Endothelial cell of umbilical vein (primary cell): ENCODE measurements at regions not wholly inside any gene's neighbourhood (a gene's known extent, or its start where the extent isn't known, plus 50 kb on each side); places are given as distances from the start of the nearest gene placed in this dataset.

Source experiments
- BruUV-seq: library from RNA; stranded (reverse); fragments of 400-500 nt; replicated peaks from 2 replicates; lab custom pipeline; 2021; lab: Mats Ljungman, UMichigan
- CTCF ChIA-PET: fragments of 300-600, 350-600 bp; sonication (Branson Sonifier 250); formaldehyde crosslinking; loops from one replicate; lab custom pipeline; 2021; ENCODE audit warnings: antibody characterized with exemption, inconsistent platforms; lab: Charles Lee
- POLR2A ChIA-PET: fragments of 300-600, 350-600 bp; sonication (Branson Sonifier 250); formaldehyde crosslinking; loops from one replicate; lab custom pipeline; 2021; ENCODE audit warnings: antibody characterized with exemption, inconsistent platforms; lab: Charles Lee
- DNase-seq: peaks from one replicate; pipeline ENCODE4 v3.0.0-alpha.2; 2011; ENCODE audit warnings: low read depth, low spot score
- FAIRE-seq: peaks from 2 replicates; lab custom pipeline; 2011; peaks lifted over from hg19 to GRCh38; lab: Jason Lieb, UNC
- H2AFZ ChIP-seq: 2 replicates; pipeline ENCODE4 v1.6.0; 2012; ENCODE audit warnings: low read depth, low read length, control low read depth, inconsistent platforms
- H3K27ac ChIP-seq: 2 replicates; pipeline ENCODE4 v1.5.1; 2011; ENCODE audit warnings: low read depth, mild to moderate bottlenecking, control low read depth, low read length, moderate library complexity; ENCODE audit not compliant: insufficient read depth
- H3K27me3 ChIP-seq, 2 experiments: 2 replicates each; pipeline versions ENCODE4 v1.6.0 to v1.6.1; 2011; ENCODE audit warnings: low read length in 2 of 2, mixed read lengths in 1 of 2; ENCODE audit not compliant: control insufficient read depth in 2 of 2, insufficient read depth in 2 of 2
- H3K36me3 ChIP-seq, 2 experiments: 2 replicates in 1 of 2; 3 replicates in 1 of 2; pipeline ENCODE4 v1.5.1; 2011; ENCODE audit warnings: low read length in 2 of 2, mild to moderate bottlenecking in 1 of 2, moderate library complexity in 1 of 2; ENCODE audit not compliant: control insufficient read depth in 2 of 2, insufficient read depth in 2 of 2; ENCODE audit errors: extremely low read depth in 1 of 2
- H3K4me1 ChIP-seq: 3 replicates; pipeline ENCODE4 v1.5.1; 2011; ENCODE audit warnings: mild to moderate bottlenecking, low read length; ENCODE audit not compliant: control insufficient read depth, insufficient read depth; ENCODE audit errors: extremely low read depth
- H3K4me2 ChIP-seq: 2 replicates; pipeline ENCODE4 v1.6.1; 2011; ENCODE audit warnings: low read length, control low read depth, mixed read lengths; ENCODE audit not compliant: insufficient read depth
- H3K4me3 ChIP-seq, 3 experiments: fragments of 200-600 bp in 1 of 3; sonication (generic), shearing (Covaris generic) in 1 of 3; replicated peaks in 1 of 3; 2 replicates each; pipeline ENCODE4 v1.5.1; 2011 to 2016; ENCODE audit warnings: control low read depth in 3 of 3, low read length in 3 of 3, mild to moderate bottlenecking in 2 of 3, inconsistent platforms in 1 of 3, low read depth in 1 of 3, moderate library complexity in 1 of 3; ENCODE audit not compliant: insufficient read depth in 1 of 3
- H3K79me2 ChIP-seq: 2 replicates; pipeline ENCODE4 v1.6.0; 2012; ENCODE audit warnings: low read length, inconsistent platforms; ENCODE audit not compliant: control insufficient read depth, insufficient read depth
- H3K9ac ChIP-seq: replicated peaks from 2 replicates; pipeline ENCODE3; 2011; ENCODE audit warnings: low read length, control low read depth; ENCODE audit not compliant: insufficient read depth; ENCODE audit errors: extremely low read depth
- H3K9me1 ChIP-seq: replicated peaks from 3 replicates; pipeline ENCODE4 v1.6.0; 2011; ENCODE audit warnings: mild to moderate bottlenecking, low read length; ENCODE audit not compliant: control insufficient read depth, insufficient read depth; ENCODE audit errors: extremely low read depth
- H3K9me3 ChIP-seq: replicated peaks from 2 replicates; pipeline ENCODE4 v1.5.1; 2012; ENCODE audit warnings: low read length, inconsistent platforms; ENCODE audit not compliant: control insufficient read depth, insufficient read depth
- H4K20me1 ChIP-seq: replicated peaks from 2 replicates; pipeline ENCODE3; 2011; ENCODE audit warnings: mild to moderate bottlenecking, low read length; ENCODE audit not compliant: control insufficient read depth, insufficient read depth; ENCODE audit errors: extremely low read depth
- EZH2 ChIP-seq: IDR thresholded peaks from 2 replicates; pipeline ENCODE4 v1.6.1; 2012; ENCODE audit warnings: borderline replicate concordance, low read depth, mild to moderate bottlenecking, moderate library complexity, low read length, inconsistent platforms; ENCODE audit not compliant: severe bottlenecking
- GATA2 ChIP-seq: IDR thresholded peaks from 2 replicates; pipeline ENCODE4 v1.7.0; 2011; ENCODE audit warnings: low read depth, mild to moderate bottlenecking, moderate library complexity, mixed read lengths, low read length; ENCODE audit not compliant: insufficient read length, insufficient read depth
- JUN ChIP-seq: IDR thresholded peaks from 2 replicates; pipeline ENCODE4 v1.6.1; 2011; ENCODE audit warnings: borderline replicate concordance, low read depth; ENCODE audit not compliant: insufficient read length, insufficient read depth
- MYC ChIP-seq: IDR thresholded peaks from one replicate; pipeline ENCODE4 v1.6.1; 2011; ENCODE audit warnings: mild to moderate bottlenecking, low read depth, low read length
- POLR2A ChIP-seq: IDR thresholded peaks from 2 replicates; pipeline ENCODE4 v1.6.1; 2012; ENCODE audit warnings: low read depth, mild to moderate bottlenecking, control low read depth, low read length
- POLR2AphosphoS5 ChIP-seq: IDR thresholded peaks from 2 replicates; pipeline ENCODE4 v1.6.1; 2012; ENCODE audit warnings: low read depth, mild to moderate bottlenecking, control low read depth, low read length, moderate library complexity; ENCODE audit not compliant: insufficient read depth
- dilution Hi-C: fragments of 300-500 bp; cut with MboI; formaldehyde crosslinking; loops from one replicate; pipeline ENCODE4 v1.15.0; 2019; ENCODE audit warnings: low sequenced_read_pairs; ENCODE audit not compliant: extremely low pct_ligation_motif_present
- intact Hi-C: fragments of 100-400 bp; cut with micrococcal nuclease; formaldehyde crosslinking; loops from one replicate; pipeline ENCODE4 v1.10.0; 2022
- TF ChIP-seq, protein P1 (sequence below): IDR thresholded peaks from 2 replicates; pipeline ENCODE4 v1.6.1; 2011; ENCODE audit not compliant: insufficient read depth, insufficient read length
- TF ChIP-seq, protein P2 (sequence below), 2 donors: IDR thresholded peaks; 1 replicate in 1 of 2; 2 replicates in 1 of 2; pipeline ENCODE4 v1.5.1; 2011; ENCODE audit warnings: low read length in 2 of 2, mild to moderate bottlenecking in 2 of 2, moderate library complexity in 2 of 2, control low read depth in 1 of 2, inconsistent platforms in 1 of 2, low read depth in 1 of 2; ENCODE audit not compliant: insufficient read depth in 1 of 2; ENCODE audit errors: extremely low read depth in 1 of 2

DNA sequence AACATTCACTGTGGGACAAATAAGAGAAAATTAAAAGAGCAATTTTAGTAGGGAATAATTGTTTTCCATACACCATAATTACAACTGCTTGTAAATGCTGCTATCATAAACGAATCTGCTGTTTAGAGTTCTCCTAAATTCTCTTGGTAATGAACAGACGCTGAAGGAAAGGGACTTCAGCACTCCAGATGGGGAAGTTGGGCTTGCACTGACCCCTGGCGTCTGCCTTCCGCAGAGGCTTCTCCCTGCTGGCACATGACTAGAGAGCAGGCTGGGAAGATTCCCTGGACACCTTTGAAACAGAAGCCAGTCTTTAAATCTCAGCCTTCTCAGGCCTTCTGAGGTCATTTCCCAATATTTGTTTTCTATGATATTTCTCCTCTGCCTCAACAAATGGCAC, 84.1 kb downstream of the NXPE2 start:
- Histone ChIP-seq H3K4me1 (no peaks in the 10 kb centered on the region), H3K4me2 (no peak overlapping the region), H3K4me3 (no peak overlapping the region), H3K9me1 (no peaks in the 10 kb centered on the region), H3K9me3 (no peaks in the 10 kb centered on the region), H2AFZ (no peak overlapping the region), H3K27ac (no peak overlapping the region), H3K36me3 (no peaks in the 10 kb centered on the region), H3K79me2 (no peaks in the 10 kb centered on the region), H3K27me3 (no peaks in the 10 kb centered on the region), H3K9ac (no peak overlapping the region), H4K20me1 (no peaks in the 10 kb centered on the region)
- ChIA-PET POLR2A (no interaction called here), CTCF (no interaction called here)
- DNase-seq (peak; percentile 47), FAIRE-seq (peak; percentile 71)
- TF ChIP-seq, protein P1, sequence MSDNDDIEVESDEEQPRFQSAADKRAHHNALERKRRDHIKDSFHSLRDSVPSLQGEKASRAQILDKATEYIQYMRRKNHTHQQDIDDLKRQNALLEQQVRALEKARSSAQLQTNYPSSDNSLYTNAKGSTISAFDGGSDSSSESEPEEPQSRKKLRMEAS, result no peak
- TF ChIP-seq EZH2, result no peak
- no peak for TF ChIP-seq MYC
- no peak for TF ChIP-seq JUN
- TF ChIP-seq POLR2AphosphoS5, result no peak
- TF ChIP-seq, protein P2, sequence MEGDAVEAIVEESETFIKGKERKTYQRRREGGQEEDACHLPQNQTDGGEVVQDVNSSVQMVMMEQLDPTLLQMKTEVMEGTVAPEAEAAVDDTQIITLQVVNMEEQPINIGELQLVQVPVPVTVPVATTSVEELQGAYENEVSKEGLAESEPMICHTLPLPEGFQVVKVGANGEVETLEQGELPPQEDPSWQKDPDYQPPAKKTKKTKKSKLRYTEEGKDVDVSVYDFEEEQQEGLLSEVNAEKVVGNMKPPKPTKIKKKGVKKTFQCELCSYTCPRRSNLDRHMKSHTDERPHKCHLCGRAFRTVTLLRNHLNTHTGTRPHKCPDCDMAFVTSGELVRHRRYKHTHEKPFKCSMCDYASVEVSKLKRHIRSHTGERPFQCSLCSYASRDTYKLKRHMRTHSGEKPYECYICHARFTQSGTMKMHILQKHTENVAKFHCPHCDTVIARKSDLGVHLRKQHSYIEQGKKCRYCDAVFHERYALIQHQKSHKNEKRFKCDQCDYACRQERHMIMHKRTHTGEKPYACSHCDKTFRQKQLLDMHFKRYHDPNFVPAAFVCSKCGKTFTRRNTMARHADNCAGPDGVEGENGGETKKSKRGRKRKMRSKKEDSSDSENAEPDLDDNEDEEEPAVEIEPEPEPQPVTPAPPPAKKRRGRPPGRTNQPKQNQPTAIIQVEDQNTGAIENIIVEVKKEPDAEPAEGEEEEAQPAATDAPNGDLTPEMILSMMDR (IDR thresholded peaks at IDR 0.05; ENCODE audit: extremely low read depth in 1 of 2, insufficient read depth in 1 of 2, low read depth in 1 of 2, low read length in 2 of 2), result peak; percentile 51 to 75
- no peak for TF ChIP-seq POLR2A
- no peak for TF ChIP-seq GATA2
- dilution Hi-C loops, result no loop called here
- BruUV-seq, result no TSS peak
- intact Hi-C loops, result loop anchor here (1.0 to 5.0 kb wide), 5 partner anchors 23 to 482 kb away; no protein-coding TSS in a partner anchor
